H1 (cell line): ENCODE measurements at regions not wholly inside any gene's neighbourhood (a gene's known extent, or its start where the extent isn't known, plus 50 kb on each side); places are given as distances from the start of the nearest gene placed in this dataset.

Experiments
- CTCF ChIA-PET: fragments of 300-600 bp; sonication (Branson Sonifier 250); formaldehyde crosslinking; loops from one replicate; lab custom pipeline; 2021; ENCODE audit not compliant: partially characterized antibody; lab: Charles Lee
- POLR2A ChIA-PET: fragments of 300-600 bp; sonication (Branson Sonifier 250); formaldehyde crosslinking; loops from one replicate; lab custom pipeline; 2021; ENCODE audit warnings: inconsistent platforms; ENCODE audit not compliant: partially characterized antibody; lab: Charles Lee
- DNase-seq, 2 experiments: peaks; one replicate each; pipeline versions ENCODE4 v3.0.0 to v3.0.0-alpha.2; 2010 to 2022; ENCODE audit warnings: low spot score in 2 of 2, low read depth in 1 of 2, mixed read lengths in 1 of 2
- FAIRE-seq: peaks from 2 replicates; lab custom pipeline; 2011; peaks lifted over from hg19 to GRCh38; lab: Jason Lieb, UNC
- H2AFZ ChIP-seq: 2 replicates; pipeline ENCODE4 v1.8.1; 2012; ENCODE audit warnings: low read length, inconsistent platforms
- H2AK5ac ChIP-seq: 2 replicates; pipeline ENCODE4 v1.6.1; 2013; ENCODE audit warnings: low read depth, low read length
- H2BK120ac ChIP-seq: replicated peaks from 2 replicates; pipeline ENCODE3; 2013; ENCODE audit warnings: low read depth, low read length, inconsistent platforms
- H2BK12ac ChIP-seq: 2 replicates; pipeline ENCODE4 v1.6.1; 2013; ENCODE audit warnings: low read depth, low read length
- H2BK15ac ChIP-seq: 2 replicates; pipeline ENCODE4 v1.6.1; 2013; ENCODE audit warnings: low read length
- H2BK20ac ChIP-seq: 2 replicates; pipeline ENCODE4 v1.6.1; 2013; ENCODE audit warnings: low read length
- H2BK5ac ChIP-seq: 2 replicates; pipeline ENCODE4 v1.6.1; 2013; ENCODE audit warnings: low read depth, low read length
- H3K14ac ChIP-seq: 2 replicates; pipeline ENCODE4 v1.6.1; 2013; ENCODE audit warnings: inconsistent platforms; ENCODE audit not compliant: insufficient read length
- H3K18ac ChIP-seq: 2 replicates; pipeline ENCODE4 v1.6.1; 2013; ENCODE audit warnings: low read length; ENCODE audit errors: extremely low read depth
- H3K23ac ChIP-seq: 2 replicates; pipeline ENCODE4 v1.6.1; 2013; ENCODE audit warnings: inconsistent platforms; ENCODE audit not compliant: insufficient read length
- H3K23me2 ChIP-seq: 2 replicates; pipeline ENCODE4 v1.6.1; 2013; ENCODE audit warnings: low read depth, low read length
- H3K27ac ChIP-seq: 2 replicates; pipeline ENCODE4 v1.6.1; 2011; ENCODE audit warnings: low read depth, low read length, inconsistent platforms
- H3K27me3 ChIP-seq, 4 experiments: replicated peaks in 1 of 4; 1 replicate in 1 of 4; 2 replicates in 3 of 4; pipeline versions ENCODE4 v1.6.1 to v1.8.1; 2011 to 2013; ENCODE audit warnings: low read length in 3 of 4, mild to moderate bottlenecking in 3 of 4, inconsistent platforms in 2 of 4, mixed read lengths in 2 of 4, moderate library complexity in 1 of 4; ENCODE audit not compliant: control insufficient read depth in 3 of 4, insufficient read depth in 3 of 4; ENCODE audit errors: extremely low read depth in 1 of 4
- H3K36me3 ChIP-seq, 4 experiments: 2 replicates each; pipeline versions ENCODE4 v1.6.1 to v1.8.1; 2011 to 2013; ENCODE audit warnings: mild to moderate bottlenecking in 4 of 4, low read length in 3 of 4, moderate library complexity in 2 of 4, control low read depth in 1 of 4, inconsistent platforms in 1 of 4; ENCODE audit not compliant: insufficient read depth in 4 of 4, control insufficient read depth in 2 of 4
- H3K4ac ChIP-seq: replicated peaks from 2 replicates; pipeline ENCODE3; 2013; ENCODE audit warnings: low read length, low read depth, mixed read lengths, inconsistent platforms; ENCODE audit not compliant: insufficient read length
- H3K4me1 ChIP-seq, 4 experiments: replicated peaks in 1 of 4; 1 replicate in 1 of 4; 2 replicates in 3 of 4; pipeline versions ENCODE4 v1.6.1 to v1.8.1; 2011 to 2013; ENCODE audit warnings: low read length in 3 of 4, inconsistent platforms in 2 of 4, mixed read lengths in 1 of 4; ENCODE audit not compliant: insufficient read depth in 4 of 4, control insufficient read depth in 3 of 4
- H3K4me2 ChIP-seq, 2 experiments: 2 replicates each; pipeline versions ENCODE4 v1.6.1 to v1.8.1; 2011 to 2013; ENCODE audit warnings: low read depth in 2 of 2, low read length in 2 of 2, control low read depth in 1 of 2, inconsistent platforms in 1 of 2, mild to moderate bottlenecking in 1 of 2; ENCODE audit not compliant: insufficient read depth in 1 of 2
- H3K4me3 ChIP-seq, 4 experiments: fragments of 200-600, 300-600 bp in 1 of 4; sonication (generic), shearing (Covaris generic), sonication (Bioruptor Twin) in 1 of 4; 2 replicates each; pipeline versions ENCODE4 v1.5.1 to v1.8.1; 2011 to 2016; ENCODE audit warnings: low read length in 4 of 4, low read depth in 3 of 4, control low read depth in 2 of 4, inconsistent platforms in 2 of 4, mild to moderate bottlenecking in 2 of 4, mixed read lengths in 1 of 4, moderate library complexity in 1 of 4; ENCODE audit not compliant: insufficient read depth in 2 of 4; ENCODE audit errors: extremely low read depth in 1 of 4
- H3K56ac ChIP-seq: replicated peaks from 2 replicates; pipeline ENCODE3; 2013; ENCODE audit warnings: low read depth, mild to moderate bottlenecking, mixed read lengths, low read length, inconsistent platforms; ENCODE audit not compliant: insufficient read length
- H3K79me1 ChIP-seq: 2 replicates; pipeline ENCODE4 v1.6.1; 2013; ENCODE audit warnings: low read depth, low read length, control low read depth
- H3K79me2 ChIP-seq, 2 experiments: 2 replicates each; pipeline versions ENCODE4 v1.6.1 to v1.8.1; 2012 to 2013; ENCODE audit warnings: low read length in 2 of 2, mild to moderate bottlenecking in 2 of 2, inconsistent platforms in 1 of 2; ENCODE audit not compliant: insufficient read depth in 2 of 2, control insufficient read depth in 1 of 2
- H3K9ac ChIP-seq, 4 experiments: replicated peaks in 1 of 4; 1 replicate in 1 of 4; 2 replicates in 3 of 4; pipeline versions ENCODE4 v1.6.1 to v1.8.1; 2011 to 2013; ENCODE audit warnings: low read depth in 3 of 4, low read length in 3 of 4, control low read depth in 2 of 4, mild to moderate bottlenecking in 2 of 4, moderate library complexity in 2 of 4, inconsistent platforms in 1 of 4; ENCODE audit errors: extremely low read depth in 1 of 4
- H3K9me3 ChIP-seq, 2 experiments: 2 replicates each; pipeline versions ENCODE4 v1.6.1 to v1.8.1; 2012 to 2013; ENCODE audit warnings: mild to moderate bottlenecking in 2 of 2, moderate library complexity in 2 of 2, control low read depth in 1 of 2, inconsistent platforms in 1 of 2, low read depth in 1 of 2, low read length in 1 of 2, mixed read lengths in 1 of 2; ENCODE audit not compliant: insufficient read depth in 2 of 2
- H4K20me1 ChIP-seq, 2 experiments: replicated peaks in 1 of 2; 2 replicates each; pipeline versions ENCODE3 to v1.8.1; 2011 to 2013; ENCODE audit warnings: inconsistent platforms in 2 of 2, low read length in 2 of 2, mild to moderate bottlenecking in 1 of 2; ENCODE audit not compliant: insufficient read depth in 2 of 2, control insufficient read depth in 1 of 2
- H4K5ac ChIP-seq: 2 replicates; pipeline ENCODE4 v1.6.1; 2013; ENCODE audit warnings: low read length, low read depth, mixed read lengths, inconsistent platforms; ENCODE audit not compliant: insufficient read length
- H4K8ac ChIP-seq: 2 replicates; pipeline ENCODE4 v1.8.0; 2013; ENCODE audit warnings: mild to moderate bottlenecking, moderate library complexity, low read length, inconsistent platforms; ENCODE audit not compliant: insufficient read depth; ENCODE audit errors: extremely low read depth
- H4K91ac ChIP-seq: replicated peaks from 2 replicates; pipeline ENCODE3; 2013; ENCODE audit warnings: low read length, mixed read lengths, inconsistent platforms; ENCODE audit not compliant: insufficient read length
- ASH2L ChIP-seq: fragments of 200-600, 300-600 bp; sonication (generic); IDR thresholded peaks from one replicate; pipeline ENCODE4 v1.7.1; 2017; ENCODE audit warnings: low read length
- CHD1 ChIP-seq: IDR thresholded peaks from 2 replicates; pipeline ENCODE4 v1.6.1; 2012; ENCODE audit warnings: low read depth, low read length, improper control_type of control experiment
- EP300 ChIP-seq, 2 experiments: IDR thresholded peaks; 1 replicate in 1 of 2; 2 replicates in 1 of 2; pipeline ENCODE4 v1.6.1; 2011 to 2012; ENCODE audit warnings: low read depth in 2 of 2, low read length in 2 of 2, mild to moderate bottlenecking in 2 of 2, borderline replicate concordance in 1 of 2, inconsistent platforms in 1 of 2, moderate library complexity in 1 of 2
- EZH2 ChIP-seq: fragments of 200-600 bp; sonication (generic); IDR thresholded peaks from 2 replicates; pipeline ENCODE4 v1.7.1; 2012; ENCODE audit warnings: low read depth, mild to moderate bottlenecking, moderate library complexity, low read length, inconsistent platforms; ENCODE audit not compliant: severe bottlenecking
- KDM5A ChIP-seq: fragments of 200-600 bp; IDR thresholded peaks from 2 replicates; pipeline ENCODE4 v1.7.1; 2012; ENCODE audit warnings: mild to moderate bottlenecking, low read length, inconsistent platforms, mixed read lengths
- NANOG ChIP-seq: IDR thresholded peaks from 2 replicates; pipeline ENCODE4 v1.6.1; 2011; ENCODE audit warnings: low read length, low read depth, mild to moderate bottlenecking, inconsistent platforms; ENCODE audit not compliant: insufficient read depth, poor library complexity, severe bottlenecking
- SAP30 ChIP-seq: fragments of 300-600 bp; sonication (generic); IDR thresholded peaks from 2 replicates; pipeline ENCODE4 v1.7.1; 2012; ENCODE audit warnings: low read length, moderate library complexity, mild to moderate bottlenecking, inconsistent platforms; ENCODE audit not compliant: insufficient read depth, insufficient replicate concordance
- SIN3A ChIP-seq, 2 experiments: IDR thresholded peaks in 1 of 2; conservative IDR thresholded peaks in 1 of 2; 2 replicates each; pipeline ENCODE4 v1.6.1; 2011 to 2012; ENCODE audit warnings: low read length in 2 of 2, improper control_type of control experiment in 1 of 2, low read depth in 1 of 2, mild to moderate bottlenecking in 1 of 2
- TAF7 ChIP-seq: optimal IDR thresholded peaks from 2 replicates; pipeline ENCODE3; 2011; ENCODE audit warnings: low read depth, mild to moderate bottlenecking, inconsistent platforms, low read length, moderate library complexity, borderline replicate concordance
- ZNF274 ChIP-seq: IDR thresholded peaks from 2 replicates; pipeline ENCODE4 v1.7.0; 2012; ENCODE audit warnings: low read length, borderline replicate concordance; ENCODE audit errors: extremely low read depth
- WGBS, 2 experiments: shearing (Covaris generic) in 1 of 2; methylation state at CpG; one replicate each; pipeline versions ENCODE4 v1.1.6 to v1.1.7; 2013 to 2015; ENCODE audit warnings: low lambda C conversion rate in 2 of 2, mixed read lengths in 2 of 2, inconsistent platforms in 1 of 2, low coverage in 1 of 2, missing lambda C conversion rate in 1 of 2; ENCODE audit not compliant: insufficient replicate concordance in 2 of 2, insufficient coverage in 1 of 2, insufficient read length in 1 of 2; ENCODE audit errors: extremely low coverage in 1 of 2, missing lambda C conversion rate in 1 of 2; 5-methylcytosine and 5-hydroxymethylcytosine counted together
- TF ChIP-seq, protein P1 (sequence below): IDR thresholded peaks from 2 replicates; pipeline ENCODE4 v1.6.1; 2012; ENCODE audit warnings: low read length, inconsistent platforms

DNA sequence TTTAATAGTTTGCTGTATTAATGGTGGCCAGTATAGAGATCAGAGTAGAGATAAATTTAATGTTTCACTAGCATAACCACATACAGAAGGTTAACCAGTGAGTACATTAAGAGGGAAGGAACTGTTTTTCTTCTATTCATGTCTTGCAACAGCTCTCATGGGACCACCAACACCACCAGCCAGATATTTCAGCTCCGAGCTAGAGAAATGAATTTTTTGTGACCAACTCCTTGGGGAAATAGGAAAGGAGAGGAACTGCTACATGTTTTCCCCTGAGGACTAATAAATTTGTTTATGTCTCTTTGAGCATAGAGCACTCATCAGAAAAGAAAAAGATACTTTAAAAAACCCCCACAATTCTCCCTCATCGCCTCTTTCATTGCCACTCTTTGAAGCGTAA lies 247.5 kb downstream of the MBNL1 start:
- no peak overlapping the region for H3K27ac ChIP-seq
- H4K91ac ChIP-seq, result no peak overlapping the region
- no peak overlapping the region for H3K9ac ChIP-seq
- no peak overlapping the region for H4K8ac ChIP-seq
- no peaks in the 10 kb centered on the region for H3K27me3 ChIP-seq
- 84% methylated on average over 3 of the region's 3 CpGs; no CpG with 5 or more reads in 1 of the 2 experiments for WGBS, 2 experiments
- H3K23ac ChIP-seq, result no peak overlapping the region
- H2BK12ac ChIP-seq, result no peak overlapping the region
- H4K5ac ChIP-seq, result peak overlapping the region; percentile 72
- H2BK120ac ChIP-seq, result no peak overlapping the region
- no peak overlapping the region for H2BK15ac ChIP-seq
- no peak overlapping the region for H3K14ac ChIP-seq
- no peaks in the 10 kb centered on the region for H3K23me2 ChIP-seq
- H4K20me1 ChIP-seq, result no peaks in the 10 kb centered on the region
- FAIRE-seq, result no peak
- H2AFZ ChIP-seq, result no peak overlapping the region
- H3K4me3 ChIP-seq, result no peak overlapping the region
- no peaks in the 10 kb centered on the region for H3K9me3 ChIP-seq
- no peak overlapping the region for H3K4ac ChIP-seq
- CTCF ChIA-PET, result interaction anchor here (1.0 to 1.5 kb wide), 6 partner anchors 8 to 198 kb away, joined by 3 to 6 read pairs (median 4); no protein-coding TSS in a partner anchor
- no peaks in the 10 kb centered on the region for H3K79me2 ChIP-seq
- POLR2A ChIA-PET, result no interaction called here
- no peaks in the 10 kb centered on the region for H3K36me3 ChIP-seq
- no peaks in the 10 kb centered on the region for H3K79me1 ChIP-seq
- no peak for DNase-seq
- H3K18ac ChIP-seq, result no peak overlapping the region
- no peak overlapping the region for H2BK5ac ChIP-seq
- no peak overlapping the region for H2AK5ac ChIP-seq
- H3K56ac ChIP-seq, result no peak overlapping the region
- peaks cover 5 to 12% (median 8%) of the 10 kb centered on the region in 4 experiments; a peak in 6 of 7 replicates for H3K4me1 ChIP-seq
- H2BK20ac ChIP-seq, result no peak overlapping the region
- no peak overlapping the region for H3K4me2 ChIP-seq
- TF ChIP-seq ASH2L (no peak), EZH2 (no peak), KDM5A (no peak), CHD1 (no peak), TAF7 (no peak), ZNF274 (no peak), SAP30 (no peak), NANOG (no peak), EP300 (IDR thresholded peaks at IDR 0.05; ENCODE audit: borderline replicate concordance in 1 of 2, low read depth in 2 of 2, low read length in 2 of 2) (no peak), SIN3A (conservative IDR thresholded peaks at IDR 0.05 in 1 of 2, IDR thresholded peaks at IDR 0.05 in 1 of 2; ENCODE audit: low read depth in 1 of 2, low read length in 2 of 2) (no peak)
- TF ChIP-seq, protein P1, sequence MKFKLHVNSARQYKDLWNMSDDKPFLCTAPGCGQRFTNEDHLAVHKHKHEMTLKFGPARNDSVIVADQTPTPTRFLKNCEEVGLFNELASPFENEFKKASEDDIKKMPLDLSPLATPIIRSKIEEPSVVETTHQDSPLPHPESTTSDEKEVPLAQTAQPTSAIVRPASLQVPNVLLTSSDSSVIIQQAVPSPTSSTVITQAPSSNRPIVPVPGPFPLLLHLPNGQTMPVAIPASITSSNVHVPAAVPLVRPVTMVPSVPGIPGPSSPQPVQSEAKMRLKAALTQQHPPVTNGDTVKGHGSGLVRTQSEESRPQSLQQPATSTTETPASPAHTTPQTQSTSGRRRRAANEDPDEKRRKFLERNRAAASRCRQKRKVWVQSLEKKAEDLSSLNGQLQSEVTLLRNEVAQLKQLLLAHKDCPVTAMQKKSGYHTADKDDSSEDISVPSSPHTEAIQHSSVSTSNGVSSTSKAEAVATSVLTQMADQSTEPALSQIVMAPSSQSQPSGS, result no peak
